Ascending aorta (tissue), 2 donors: ENCODE measurements at regions not wholly inside any gene's neighbourhood (a gene's known extent, or its start where the extent isn't known, plus 50 kb on each side); places are given as distances from the start of the nearest gene placed in this dataset.

Experiments used
- DNase-seq, 2 donors: peaks; one replicate each; pipeline ENCODE4 v3.0.0-alpha.2; 2019; ENCODE audit warnings: low spot score in 2 of 2
- H3K27ac ChIP-seq, 2 donors: fragments of 200-600 bp; sonication (generic); one replicate each; pipeline ENCODE4 v1.5.1; 2016 to 2017; ENCODE audit warnings: mild to moderate bottlenecking in 1 of 2
- H3K27me3 ChIP-seq: fragments of 200-600 bp; sonication (generic); one replicate; pipeline ENCODE4 v1.5.1; 2017
- H3K36me3 ChIP-seq, 2 donors: fragments of 200-600 bp; sonication (generic); one replicate each; pipeline ENCODE4 v1.5.1; 2016
- H3K4me1 ChIP-seq, 2 donors: fragments of 200-600 bp; sonication (generic); one replicate each; pipeline ENCODE4 v1.5.1; 2016 to 2017; ENCODE audit warnings: mild to moderate bottlenecking in 1 of 2
- H3K4me3 ChIP-seq, 2 donors: fragments of 200-600 bp; sonication (generic); one replicate each; pipeline ENCODE4 v1.5.1; 2016 to 2017; ENCODE audit warnings: mild to moderate bottlenecking in 1 of 2
- H3K9me3 ChIP-seq, 2 donors: fragments of 200-600 bp; sonication (generic); one replicate each; pipeline ENCODE4 v1.5.1; 2016
- intact Hi-C: fragments of 100-400 bp; cut with DNase I; formaldehyde crosslinking; loops from one replicate; pipeline ENCODE4 v1.15.1; 2023
- TF ChIP-seq, protein P1 (sequence below), 3 experiments: fragments of 200-600 bp in 2 of 3; fragments of 450-650 bp in 1 of 3; sonication (generic) in 2 of 3; IDR thresholded peaks; one replicate each; pipeline ENCODE4 v1.5.1; 2016 to 2019; ENCODE audit warnings: antibody characterized with exemption in 3 of 3, mild to moderate bottlenecking in 1 of 3, moderate library complexity in 1 of 3

DNA sequence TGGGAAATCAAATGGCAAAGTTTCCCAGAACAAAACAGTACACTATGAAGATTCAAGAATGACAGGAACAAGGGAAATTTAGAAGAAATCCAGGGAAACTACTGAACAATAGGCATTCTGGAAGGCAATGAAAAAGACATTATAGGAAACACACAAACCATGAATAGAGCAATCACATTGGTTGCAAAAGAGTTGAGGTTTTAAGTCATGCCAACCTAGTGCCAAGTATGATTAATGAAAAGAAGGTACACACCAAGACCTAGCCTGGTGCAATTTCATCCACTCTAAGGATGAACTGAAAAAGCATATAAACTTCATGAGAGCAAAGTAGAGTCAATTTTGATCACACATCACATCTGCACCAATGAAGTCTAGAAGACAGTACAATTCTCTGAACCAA lies 326.9 kb downstream of the PDHA2 start:
- Histone ChIP-seq H3K9me3 (no peaks in the 10 kb centered on the region), H3K27ac (no peak overlapping the region), H3K4me3 (no peak overlapping the region), H3K4me1 (no peaks in the 10 kb centered on the region), H3K27me3 (no peaks in the 10 kb centered on the region), H3K36me3 (no peaks in the 10 kb centered on the region)
- no peak for DNase-seq
- intact Hi-C loops: no loop called here
- TF ChIP-seq, protein P1, sequence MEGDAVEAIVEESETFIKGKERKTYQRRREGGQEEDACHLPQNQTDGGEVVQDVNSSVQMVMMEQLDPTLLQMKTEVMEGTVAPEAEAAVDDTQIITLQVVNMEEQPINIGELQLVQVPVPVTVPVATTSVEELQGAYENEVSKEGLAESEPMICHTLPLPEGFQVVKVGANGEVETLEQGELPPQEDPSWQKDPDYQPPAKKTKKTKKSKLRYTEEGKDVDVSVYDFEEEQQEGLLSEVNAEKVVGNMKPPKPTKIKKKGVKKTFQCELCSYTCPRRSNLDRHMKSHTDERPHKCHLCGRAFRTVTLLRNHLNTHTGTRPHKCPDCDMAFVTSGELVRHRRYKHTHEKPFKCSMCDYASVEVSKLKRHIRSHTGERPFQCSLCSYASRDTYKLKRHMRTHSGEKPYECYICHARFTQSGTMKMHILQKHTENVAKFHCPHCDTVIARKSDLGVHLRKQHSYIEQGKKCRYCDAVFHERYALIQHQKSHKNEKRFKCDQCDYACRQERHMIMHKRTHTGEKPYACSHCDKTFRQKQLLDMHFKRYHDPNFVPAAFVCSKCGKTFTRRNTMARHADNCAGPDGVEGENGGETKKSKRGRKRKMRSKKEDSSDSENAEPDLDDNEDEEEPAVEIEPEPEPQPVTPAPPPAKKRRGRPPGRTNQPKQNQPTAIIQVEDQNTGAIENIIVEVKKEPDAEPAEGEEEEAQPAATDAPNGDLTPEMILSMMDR (IDR thresholded peaks at IDR 0.05): no peak

GRCh38 chr4:96170198-96170597 lies 330.3 kb downstream of the PDHA2 start:
- Histone ChIP-seq H3K27me3 (no peaks in the 10 kb centered on the region), H3K4me1 (no peaks in the 10 kb centered on the region), H3K36me3 (no peaks in the 10 kb centered on the region), H3K4me3 (no peak overlapping the region), H3K9me3 (no peaks in the 10 kb centered on the region), H3K27ac (no peak overlapping the region)
- TF ChIP-seq, protein P1 (IDR thresholded peaks at IDR 0.05): no peak
- intact Hi-C loops: no loop called here
- DNase-seq: no peak

- H3K9me3 ChIP-seq: no peaks in the 10 kb centered on the region
- no peaks in the 10 kb centered on the region for H3K27me3 ChIP-seq
- no peak overlapping the region for H3K27ac ChIP-seq
- H3K36me3 ChIP-seq: no peaks in the 10 kb centered on the region
- no peak for DNase-seq
- intact Hi-C loops: no loop called here
- TF ChIP-seq, protein P1 (IDR thresholded peaks at IDR 0.05): no peak
- no peaks in the 10 kb centered on the region for H3K4me1 ChIP-seq
- H3K4me3 ChIP-seq: no peak overlapping the region
Measured at GRCh38 chr4:96173756-96174155, 333.9 kb downstream of the PDHA2 start.

DNA sequence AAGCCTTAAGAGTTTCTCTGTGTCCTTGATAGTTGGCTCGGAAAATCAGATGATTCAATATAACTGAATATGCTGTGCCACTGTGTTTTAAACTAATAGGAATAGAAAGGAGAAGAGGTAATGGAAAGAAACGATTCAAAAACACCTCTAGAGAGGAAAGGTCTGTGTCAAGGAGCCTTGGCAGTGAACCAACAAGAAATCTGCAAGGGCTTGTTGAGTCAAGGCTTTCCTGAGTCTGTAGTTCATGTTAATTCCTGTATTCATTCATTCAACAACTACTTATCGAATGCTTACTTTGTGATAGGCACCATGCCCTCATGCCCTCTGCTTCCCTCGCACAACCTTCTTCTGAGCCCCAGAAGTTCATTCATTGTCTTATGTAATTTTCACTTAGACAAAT lies 336.0 kb downstream of the PDHA2 start:
- H3K27me3 ChIP-seq: no peaks in the 10 kb centered on the region
- no peak for DNase-seq
- H3K4me3 ChIP-seq: no peak overlapping the region
- TF ChIP-seq, protein P1 (IDR thresholded peaks at IDR 0.05): no peak
- no peaks in the 10 kb centered on the region for H3K9me3 ChIP-seq
- H3K27ac ChIP-seq: no peak overlapping the region
- no peaks in the 10 kb centered on the region for H3K36me3 ChIP-seq
- no peaks in the 10 kb centered on the region for H3K4me1 ChIP-seq
- intact Hi-C loops: no loop called here

DNA sequence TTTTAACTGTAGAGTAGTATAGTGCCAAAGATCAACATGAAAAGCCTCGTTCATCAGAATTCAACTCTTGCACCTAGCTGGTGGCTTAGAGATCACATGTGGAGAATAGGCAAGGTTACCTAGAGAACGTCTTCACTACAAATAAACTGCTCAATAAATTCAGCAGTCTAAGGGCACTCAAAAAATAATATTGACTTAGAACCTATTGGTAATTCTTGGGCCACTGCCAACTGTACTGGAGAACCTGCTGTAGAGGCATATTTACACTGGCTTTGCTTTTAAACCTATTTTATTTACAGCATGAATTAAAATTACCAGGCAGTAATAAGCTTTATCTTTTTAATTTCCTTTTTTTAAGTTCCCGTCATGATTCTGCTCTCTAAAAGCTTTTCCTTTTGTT lies 343.7 kb downstream of the PDHA2 start:
- TF ChIP-seq, protein P1 (IDR thresholded peaks at IDR 0.05): no peak
- no peaks in the 10 kb centered on the region for H3K9me3 ChIP-seq
- intact Hi-C loops: no loop called here

DNA sequence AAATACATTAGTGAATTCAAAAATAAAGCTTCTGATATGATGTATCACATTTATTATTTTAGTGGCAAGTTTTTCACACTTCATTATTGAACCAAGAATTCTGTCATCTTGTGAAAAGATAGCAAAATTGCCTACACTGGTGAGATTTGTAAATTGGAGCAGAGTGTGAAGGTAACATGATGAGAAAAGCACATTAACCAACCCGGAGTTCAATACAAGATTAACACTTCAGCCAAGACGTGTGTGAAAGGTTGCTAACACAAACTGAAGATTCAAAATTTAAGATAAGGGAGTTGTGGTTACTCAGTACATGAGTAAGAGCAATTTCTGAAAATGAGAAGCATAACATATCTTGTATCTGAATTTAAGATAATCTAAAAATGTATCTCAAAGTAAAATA lies 346.7 kb downstream of the PDHA2 start:
- TF ChIP-seq, protein P1 (IDR thresholded peaks at IDR 0.05): no peak
- H3K27ac ChIP-seq: no peak overlapping the region
- H3K27me3 ChIP-seq: no peaks in the 10 kb centered on the region
- intact Hi-C loops: no loop called here
- no peaks in the 10 kb centered on the region for H3K9me3 ChIP-seq
- no peaks in the 10 kb centered on the region for H3K36me3 ChIP-seq
- DNase-seq: no peak
- no peak overlapping the region for H3K4me3 ChIP-seq
- no peaks in the 10 kb centered on the region for H3K4me1 ChIP-seq

More for the DNA sequence above, 343.7 kb downstream of the PDHA2 start:
- DNase-seq: no peak
- no peak overlapping the region for H3K4me3 ChIP-seq
- no peaks in the 10 kb centered on the region for H3K27me3 ChIP-seq
- H3K4me1 ChIP-seq: no peaks in the 10 kb centered on the region
- no peaks in the 10 kb centered on the region for H3K36me3 ChIP-seq
- H3K27ac ChIP-seq: no peak overlapping the region
